ENCODE measurements at regions not wholly inside any gene's neighbourhood (a gene's known extent, or its start where the extent isn't known, plus 50 kb on each side); places are given as distances from the start of the nearest gene placed in this dataset.
"Not testable (repeated sequence)": the region's sequence is repeated elsewhere in the genome, so short reads cannot be mapped to it uniquely, and the experiment has no call there.

DNA sequence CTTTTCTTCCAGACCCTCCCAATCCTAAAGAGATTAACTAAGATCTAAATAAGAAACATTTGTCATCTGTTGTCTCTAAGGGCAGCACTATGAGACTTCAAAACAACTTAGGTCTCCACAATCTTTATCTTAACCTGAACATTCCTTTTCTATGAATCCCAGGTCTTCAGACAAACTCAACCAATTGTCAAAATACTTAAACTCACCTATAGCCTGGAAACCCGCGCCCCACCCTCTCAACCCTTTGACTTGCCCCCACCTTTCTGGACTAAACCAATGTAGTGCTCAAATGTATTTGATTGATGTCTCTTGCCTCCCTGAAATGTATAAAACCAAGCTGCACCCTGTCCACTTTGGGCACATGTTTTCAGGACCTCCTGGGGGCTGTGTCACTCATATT, 76.5 kb upstream of the DMRT1 start:
- no peaks in the 10 kb centered on the region for H3K9me3 ChIP-seq (ENCODE audit: control insufficient read depth in 4 of 4, low read length in 3 of 4)
- TF ChIP-seq HNF4G (IDR thresholded peaks at IDR 0.05) = no peak
- TF ChIP-seq, protein P1, sequence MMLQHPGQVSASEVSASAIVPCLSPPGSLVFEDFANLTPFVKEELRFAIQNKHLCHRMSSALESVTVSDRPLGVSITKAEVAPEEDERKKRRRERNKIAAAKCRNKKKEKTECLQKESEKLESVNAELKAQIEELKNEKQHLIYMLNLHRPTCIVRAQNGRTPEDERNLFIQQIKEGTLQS (IDR thresholded peaks at IDR 0.05) = no peak
- TF ChIP-seq, protein P2, sequence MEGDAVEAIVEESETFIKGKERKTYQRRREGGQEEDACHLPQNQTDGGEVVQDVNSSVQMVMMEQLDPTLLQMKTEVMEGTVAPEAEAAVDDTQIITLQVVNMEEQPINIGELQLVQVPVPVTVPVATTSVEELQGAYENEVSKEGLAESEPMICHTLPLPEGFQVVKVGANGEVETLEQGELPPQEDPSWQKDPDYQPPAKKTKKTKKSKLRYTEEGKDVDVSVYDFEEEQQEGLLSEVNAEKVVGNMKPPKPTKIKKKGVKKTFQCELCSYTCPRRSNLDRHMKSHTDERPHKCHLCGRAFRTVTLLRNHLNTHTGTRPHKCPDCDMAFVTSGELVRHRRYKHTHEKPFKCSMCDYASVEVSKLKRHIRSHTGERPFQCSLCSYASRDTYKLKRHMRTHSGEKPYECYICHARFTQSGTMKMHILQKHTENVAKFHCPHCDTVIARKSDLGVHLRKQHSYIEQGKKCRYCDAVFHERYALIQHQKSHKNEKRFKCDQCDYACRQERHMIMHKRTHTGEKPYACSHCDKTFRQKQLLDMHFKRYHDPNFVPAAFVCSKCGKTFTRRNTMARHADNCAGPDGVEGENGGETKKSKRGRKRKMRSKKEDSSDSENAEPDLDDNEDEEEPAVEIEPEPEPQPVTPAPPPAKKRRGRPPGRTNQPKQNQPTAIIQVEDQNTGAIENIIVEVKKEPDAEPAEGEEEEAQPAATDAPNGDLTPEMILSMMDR (IDR thresholded peaks at IDR 0.05; ENCODE audit: low read depth, low read length, missing input control) = no peak
- no peak for TF ChIP-seq RXRA (IDR thresholded peaks at IDR 0.05)
- no peak for TF ChIP-seq YY1 (IDR thresholded peaks at IDR 0.05)
- H3K4me3 ChIP-seq (ENCODE audit: low read depth in 1 of 3, low read length in 3 of 3) = no peak overlapping the region
- no peak overlapping the region for H3K9ac ChIP-seq (ENCODE audit: low read depth in 1 of 2, low read length in 2 of 2)
- H3K27ac ChIP-seq (ENCODE audit: low read depth in 1 of 2, low read length in 2 of 2) = no peak overlapping the region
- H3K27me3 ChIP-seq (ENCODE audit: control insufficient read depth in 4 of 4, insufficient read depth in 4 of 4, low read length in 3 of 4) = no peaks in the 10 kb centered on the region
- no peak for DNase-seq (ENCODE audit: low spot score)
- H3K36me3 ChIP-seq (ENCODE audit: control insufficient read depth in 4 of 4, insufficient read depth in 3 of 4, low read depth in 1 of 4, low read length in 3 of 4) = no peaks in the 10 kb centered on the region
- WGBS = 92% methylated on average over 2 of the region's 2 CpGs
- peaks cover 0 to 3% (median 0%) of the 10 kb centered on the region in 4 donors for H3K4me1 ChIP-seq (ENCODE audit: control insufficient read depth in 4 of 4, insufficient read depth in 4 of 4, low read length in 3 of 4)

DNA sequence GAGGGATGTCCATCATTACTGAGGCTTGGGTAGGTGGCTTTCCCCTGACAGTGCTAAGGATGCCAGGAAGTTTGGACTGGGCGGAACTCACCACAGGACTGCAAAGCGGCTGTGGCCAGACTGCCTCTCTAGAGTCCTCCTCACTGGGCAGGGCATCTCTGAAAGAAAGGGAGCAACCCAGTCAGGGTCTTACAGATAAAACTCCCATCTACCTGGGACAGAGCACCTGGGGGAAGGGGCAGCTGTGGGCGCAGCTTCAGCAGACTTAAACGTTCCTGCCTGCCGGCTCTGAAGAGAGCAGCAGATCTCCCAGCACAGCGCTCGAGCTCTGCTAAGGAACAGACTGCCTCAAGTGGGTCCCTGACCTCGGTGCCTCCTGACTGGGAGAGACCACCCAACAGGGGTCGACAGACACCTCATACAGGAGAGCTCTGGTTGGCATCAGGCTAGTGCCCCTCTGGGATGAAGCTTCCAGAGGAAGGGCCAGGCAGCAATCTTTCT, 74.4 kb upstream of the DMRT1 start:
- H3K4me1 ChIP-seq (ENCODE audit: control insufficient read depth in 4 of 4, insufficient read depth in 4 of 4, low read length in 3 of 4); H3K9ac ChIP-seq (ENCODE audit: low read depth in 1 of 2, low read length in 2 of 2); H3K4me3 ChIP-seq (ENCODE audit: low read depth in 1 of 3, low read length in 3 of 3); H3K36me3 ChIP-seq (ENCODE audit: control insufficient read depth in 4 of 4, insufficient read depth in 3 of 4, low read depth in 1 of 4, low read length in 3 of 4); H3K27ac ChIP-seq (ENCODE audit: low read depth in 1 of 2, low read length in 2 of 2); DNase-seq (ENCODE audit: low spot score); H3K9me3 ChIP-seq (ENCODE audit: control insufficient read depth in 4 of 4, low read length in 3 of 4); H3K27me3 ChIP-seq (ENCODE audit: control insufficient read depth in 4 of 4, insufficient read depth in 4 of 4, low read length in 3 of 4): not testable (repeated sequence)
- WGBS = 95% methylated on average over 9 of the region's 9 CpGs

DNA sequence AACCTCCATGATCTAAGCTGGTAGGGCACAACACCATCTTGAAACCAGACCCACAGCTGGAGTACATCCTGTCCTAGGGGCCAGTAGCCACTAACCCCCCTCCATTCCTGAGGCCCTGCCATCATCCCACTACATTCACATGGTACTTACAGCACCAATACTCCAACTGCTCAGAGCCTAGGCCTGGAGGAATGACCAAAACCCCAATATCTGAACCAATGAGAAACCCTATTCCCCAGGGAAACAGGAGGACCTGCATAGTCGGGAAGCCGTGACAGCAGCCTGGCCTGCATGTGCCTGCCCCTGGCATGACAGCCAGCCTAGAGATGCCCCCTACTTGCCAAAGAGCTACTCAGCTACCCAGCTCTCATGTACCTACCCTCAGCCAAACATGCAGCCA, 65.4 kb upstream of the DMRT1 start:
- H3K27me3 ChIP-seq (ENCODE audit: control insufficient read depth in 4 of 4, insufficient read depth in 4 of 4, low read length in 3 of 4) = no peaks in the 10 kb centered on the region
- H3K27ac ChIP-seq (ENCODE audit: low read depth in 1 of 2, low read length in 2 of 2) = no peak overlapping the region
- 54% methylated on average over 2 of the region's 2 CpGs for WGBS
- H3K4me1 ChIP-seq (ENCODE audit: control insufficient read depth in 4 of 4, insufficient read depth in 4 of 4, low read length in 3 of 4) = no peaks in the 10 kb centered on the region
- H3K4me3 ChIP-seq (ENCODE audit: low read depth in 1 of 3, low read length in 3 of 3) = no peak overlapping the region
- no peak overlapping the region for H3K9ac ChIP-seq (ENCODE audit: low read depth in 1 of 2, low read length in 2 of 2)
- no peak for TF ChIP-seq GABPA (IDR thresholded peaks at IDR 0.05 in 1 of 2, conservative IDR thresholded peaks at IDR 0.05 in 1 of 2)
- TF ChIP-seq, protein P3, sequence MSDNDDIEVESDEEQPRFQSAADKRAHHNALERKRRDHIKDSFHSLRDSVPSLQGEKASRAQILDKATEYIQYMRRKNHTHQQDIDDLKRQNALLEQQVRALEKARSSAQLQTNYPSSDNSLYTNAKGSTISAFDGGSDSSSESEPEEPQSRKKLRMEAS (IDR thresholded peaks at IDR 0.05) = no peak
- no peak for TF ChIP-seq EGR1 (IDR thresholded peaks at IDR 0.05; ENCODE audit: low read depth in 2 of 2)
- TF ChIP-seq YY1 (IDR thresholded peaks at IDR 0.05) = no peak
- no peak for TF ChIP-seq NR2F2 (IDR thresholded peaks at IDR 0.05)
- TF ChIP-seq JUND (IDR thresholded peaks at IDR 0.05) = no peak
- TF ChIP-seq, protein P4, sequence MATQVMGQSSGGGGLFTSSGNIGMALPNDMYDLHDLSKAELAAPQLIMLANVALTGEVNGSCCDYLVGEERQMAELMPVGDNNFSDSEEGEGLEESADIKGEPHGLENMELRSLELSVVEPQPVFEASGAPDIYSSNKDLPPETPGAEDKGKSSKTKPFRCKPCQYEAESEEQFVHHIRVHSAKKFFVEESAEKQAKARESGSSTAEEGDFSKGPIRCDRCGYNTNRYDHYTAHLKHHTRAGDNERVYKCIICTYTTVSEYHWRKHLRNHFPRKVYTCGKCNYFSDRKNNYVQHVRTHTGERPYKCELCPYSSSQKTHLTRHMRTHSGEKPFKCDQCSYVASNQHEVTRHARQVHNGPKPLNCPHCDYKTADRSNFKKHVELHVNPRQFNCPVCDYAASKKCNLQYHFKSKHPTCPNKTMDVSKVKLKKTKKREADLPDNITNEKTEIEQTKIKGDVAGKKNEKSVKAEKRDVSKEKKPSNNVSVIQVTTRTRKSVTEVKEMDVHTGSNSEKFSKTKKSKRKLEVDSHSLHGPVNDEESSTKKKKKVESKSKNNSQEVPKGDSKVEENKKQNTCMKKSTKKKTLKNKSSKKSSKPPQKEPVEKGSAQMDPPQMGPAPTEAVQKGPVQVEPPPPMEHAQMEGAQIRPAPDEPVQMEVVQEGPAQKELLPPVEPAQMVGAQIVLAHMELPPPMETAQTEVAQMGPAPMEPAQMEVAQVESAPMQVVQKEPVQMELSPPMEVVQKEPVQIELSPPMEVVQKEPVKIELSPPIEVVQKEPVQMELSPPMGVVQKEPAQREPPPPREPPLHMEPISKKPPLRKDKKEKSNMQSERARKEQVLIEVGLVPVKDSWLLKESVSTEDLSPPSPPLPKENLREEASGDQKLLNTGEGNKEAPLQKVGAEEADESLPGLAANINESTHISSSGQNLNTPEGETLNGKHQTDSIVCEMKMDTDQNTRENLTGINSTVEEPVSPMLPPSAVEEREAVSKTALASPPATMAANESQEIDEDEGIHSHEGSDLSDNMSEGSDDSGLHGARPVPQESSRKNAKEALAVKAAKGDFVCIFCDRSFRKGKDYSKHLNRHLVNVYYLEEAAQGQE (IDR thresholded peaks at IDR 0.05) = no peak
- peaks cover 0 to 8% (median 2%) of the 10 kb centered on the region in 4 donors for H3K9me3 ChIP-seq (ENCODE audit: control insufficient read depth in 4 of 4, low read length in 3 of 4)
- no peaks in the 10 kb centered on the region for H3K36me3 ChIP-seq (ENCODE audit: control insufficient read depth in 4 of 4, insufficient read depth in 3 of 4, low read depth in 1 of 4, low read length in 3 of 4)
- DNase-seq (ENCODE audit: low spot score) = no peak
